K562 (cell line): ENCODE measurements at regions not wholly inside any gene's neighbourhood (a gene's known extent, or its start where the extent isn't known, plus 50 kb on each side); places are given as distances from the start of the nearest gene placed in this dataset.

Source experiments
- ATAC-seq: fragments of 200-7000 bp; cut with Tn5 transposase; 3 replicates; pipeline ENCODE4 v1.9.1; 2020; ENCODE audit warnings: moderate library complexity
- BruUV-seq: library from RNA; stranded (reverse); fragments of 400-500 nt; replicated peaks from 2 replicates; lab custom pipeline; 2021; lab: Mats Ljungman, UMichigan
- CTCF ChIA-PET: fragments of 300-600 bp; formaldehyde crosslinking; extraction: SDS; loops from one replicate; lab custom pipeline; 2021; ENCODE audit warnings: low intra/inter-chr PET ratio; lab: Yijun Ruan, JAX
- POLR2A ChIA-PET: fragments of 300-600, 350-650 bp; sonication (Branson Sonifier 250); formaldehyde crosslinking; extraction: SDS; loops from one replicate; lab custom pipeline; 2021; ENCODE audit warnings: antibody characterized with exemption, inconsistent platforms; lab: Yijun Ruan, JAX
- DNase-seq, 4 experiments: peaks; one replicate each; pipeline versions ENCODE4 v3.0.0 to v3.0.0-alpha.2; 2011 to 2018; ENCODE audit warnings: low spot score in 3 of 4, mixed read lengths in 3 of 4; ENCODE audit errors: extremely low read depth in 1 of 4
- FAIRE-seq: peaks from 2 replicates; lab custom pipeline; 2011; peaks lifted over from hg19 to GRCh38; lab: Jason Lieb, UNC
- H2AFZ ChIP-seq: 2 replicates; pipeline ENCODE4 v1.6.0; 2011; ENCODE audit warnings: low read depth, low read length, control low read depth, inconsistent platforms
- H3K27ac ChIP-seq: fragments of 200-600 bp; 3 replicates; pipeline ENCODE4 v1.8.0; 2011; ENCODE audit warnings: low read depth, mild to moderate bottlenecking, control low read depth, inconsistent platforms, low read length, moderate library complexity, mixed read lengths; ENCODE audit errors: extremely low read depth
- H3K27me3 ChIP-seq, 2 experiments: fragments of 300-600 bp in 1 of 2; 2 replicates in 1 of 2; 3 replicates in 1 of 2; pipeline versions ENCODE4 v1.6.0 to v1.8.0; 2011; ENCODE audit warnings: inconsistent platforms in 2 of 2, low read length in 2 of 2, mild to moderate bottlenecking in 1 of 2, mixed read lengths in 1 of 2, moderate library complexity in 1 of 2; ENCODE audit not compliant: control insufficient read depth in 2 of 2, insufficient read depth in 2 of 2
- H3K36me3 ChIP-seq: fragments of 300-600 bp; 3 replicates; pipeline ENCODE4 v1.8.0; 2011; ENCODE audit warnings: mild to moderate bottlenecking, low read length, inconsistent platforms; ENCODE audit not compliant: control insufficient read depth, insufficient read depth
- H3K4me1 ChIP-seq, 2 experiments: fragments of 200-600 bp in 1 of 2; replicated peaks in 1 of 2; 2 replicates in 1 of 2; 3 replicates in 1 of 2; pipeline versions ENCODE4 v1.5.1 to v1.8.0; 2011; ENCODE audit warnings: inconsistent platforms in 2 of 2, low read length in 2 of 2, mild to moderate bottlenecking in 1 of 2, mixed read lengths in 1 of 2, moderate library complexity in 1 of 2; ENCODE audit not compliant: control insufficient read depth in 2 of 2, insufficient read depth in 2 of 2
- H3K4me2 ChIP-seq: 2 replicates; pipeline ENCODE4 v1.6.1; 2011; ENCODE audit warnings: low read length, control low read depth, inconsistent platforms, mixed read lengths; ENCODE audit not compliant: insufficient read depth
- H3K4me3 ChIP-seq: fragments of 200-600 bp; sonication (generic), shearing (Covaris generic); 2 replicates; pipeline ENCODE4 v1.5.1; 2016; ENCODE audit warnings: control low read depth, inconsistent platforms
- H3K79me2 ChIP-seq: fragments of 200-600 bp; 3 replicates; pipeline ENCODE4 v1.8.0; 2011; ENCODE audit warnings: low read length, inconsistent platforms; ENCODE audit not compliant: control insufficient read depth, insufficient read depth
- H3K9ac ChIP-seq, 2 experiments: 2 replicates each; pipeline versions ENCODE4 v1.6.0 to v1.6.1; 2011; ENCODE audit warnings: low read depth in 2 of 2, low read length in 2 of 2, control low read depth in 1 of 2, inconsistent platforms in 1 of 2, mild to moderate bottlenecking in 1 of 2, mixed read lengths in 1 of 2; ENCODE audit not compliant: insufficient read depth in 1 of 2
- H3K9me1 ChIP-seq: one replicate; pipeline ENCODE4 v1.6.0; 2011; ENCODE audit warnings: inconsistent platforms, mild to moderate bottlenecking, low read length, moderate library complexity; ENCODE audit not compliant: control insufficient read depth, insufficient read depth
- H3K9me3 ChIP-seq: replicated peaks from 2 replicates; pipeline ENCODE4 v1.5.1; 2011; ENCODE audit warnings: low read depth, low read length, inconsistent platforms; ENCODE audit not compliant: control insufficient read depth, insufficient read depth
- H4K20me1 ChIP-seq: replicated peaks from 2 replicates; pipeline ENCODE4 v1.6.1; 2011; ENCODE audit warnings: low read length, inconsistent platforms, mixed read lengths; ENCODE audit not compliant: control insufficient read depth, insufficient read depth
- BHLHE40 ChIP-seq: IDR thresholded peaks from 2 replicates; pipeline ENCODE4 v1.6.1; 2011; ENCODE audit warnings: low read length, improper control_type of control experiment
- HNRNPK ChIP-seq: fragments of 200-400 bp; formaldehyde crosslinking; IDR thresholded peaks from one replicate; pipeline ENCODE4 v1.6.1; 2018; ENCODE audit warnings: mild to moderate bottlenecking, low read depth, low read length; ENCODE audit not compliant: poor library complexity, severe bottlenecking
- NCOA2 ChIP-seq, 2 experiments: fragments of 450-650 bp; IDR thresholded peaks; 2 replicates each; pipeline ENCODE4 v1.6.1; 2018; ENCODE audit warnings: mild to moderate bottlenecking in 2 of 2, moderate library complexity in 1 of 2; ENCODE audit not compliant: partially characterized antibody in 2 of 2
- RBFOX2 ChIP-seq: fragments of 200-400 bp; formaldehyde crosslinking; IDR thresholded peaks from 2 replicates; pipeline ENCODE4 v1.6.1; 2017; ENCODE audit warnings: low read depth, mild to moderate bottlenecking, low read length, moderate library complexity
- SAFB ChIP-seq: fragments of 200-400 bp; formaldehyde crosslinking; IDR thresholded peaks from 2 replicates; pipeline ENCODE4 v1.6.1; 2017; ENCODE audit warnings: low read depth, low read length, borderline replicate concordance
- ZC3H11A ChIP-seq: IDR thresholded peaks from 2 replicates; pipeline ENCODE4 v1.6.1; 2012; ENCODE audit warnings: low read depth, low read length, improper control_type of control experiment
- WGBS: fragments of 100-300 bp; shearing (Covaris generic); methylation state at CpG from one replicate; pipeline ENCODE4 v1.1.6; 2016; ENCODE audit warnings: low coverage, mixed read lengths; ENCODE audit not compliant: insufficient coverage; ENCODE audit errors: missing lambda C conversion rate; 5-methylcytosine and 5-hydroxymethylcytosine counted together
- in situ Hi-C: fragments of 300-500 bp; cut with MboI; formaldehyde crosslinking; loops from 4 replicates; pipeline ENCODE4 v1.15.0; 2018; ENCODE audit warnings: inconsistent platforms, mixed read lengths
- intact Hi-C: fragments of 100-400 bp; cut with micrococcal nuclease; formaldehyde crosslinking; loops from 2 replicates; pipeline ENCODE4 v1.14.2; 2022
- TF ChIP-seq, protein P1 (sequence below), 2 experiments: fragments of 250-450 bp in 1 of 2; fragments of 450-650 bp in 1 of 2; sonication (Bioruptor Pico) in 1 of 2; IDR thresholded peaks; 2 replicates each; pipeline versions ENCODE4 v1.6.1 to v1.8.0; 2016 to 2021; ENCODE audit warnings: mild to moderate bottlenecking in 2 of 2, moderate library complexity in 2 of 2, missing compliant biosample characterization in 1 of 2, missing genetic modification characterization in 1 of 2
- TF ChIP-seq, protein P2 (sequence below): fragments of 450-650 bp; IDR thresholded peaks from 2 replicates; pipeline ENCODE4 v1.6.1; 2016
- TF ChIP-seq, protein P3 (sequence below): sonication (generic); formaldehyde crosslinking; IDR thresholded peaks from 2 replicates; pipeline ENCODE4 v1.9.0; 2022; ENCODE audit warnings: mild to moderate bottlenecking, missing genetic modification reagents
- TF ChIP-seq, protein P4 (sequence below), 2 experiments: fragments of 450-650 bp in 1 of 2; sonication (generic) in 1 of 2; formaldehyde crosslinking in 1 of 2; IDR thresholded peaks; 2 replicates each; pipeline versions ENCODE4 v1.7.1 to v1.9.0; 2016 to 2022; ENCODE audit warnings: inconsistent platforms in 1 of 2, mild to moderate bottlenecking in 1 of 2, missing genetic modification reagents in 1 of 2

DNA sequence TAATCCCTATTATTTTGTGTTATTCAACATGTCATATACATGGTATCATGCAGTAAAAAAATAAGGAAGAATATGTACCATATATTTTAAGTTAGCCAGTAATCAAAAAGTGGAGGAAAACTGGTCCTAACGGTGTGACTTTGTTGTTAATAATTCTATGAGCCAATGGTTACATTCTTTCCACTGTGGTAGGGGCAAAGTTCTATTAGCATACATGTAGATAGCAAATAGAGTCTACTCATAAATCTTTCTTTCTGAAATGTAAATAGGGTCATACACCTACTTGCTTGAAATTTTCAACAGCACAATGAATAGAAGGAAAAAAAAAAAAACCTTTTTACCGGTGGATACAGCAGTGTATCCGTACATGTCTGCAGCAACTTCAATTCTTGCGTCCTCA is 364.8 kb downstream of the RAB38 start:
- BruUV-seq = no TSS peak
- no peak for ATAC-seq
- intact Hi-C loops = no loop called here
- WGBS = 0% methylated on average over 1 of the region's 4 CpGs
- CTCF ChIA-PET = no interaction called here
- Histone ChIP-seq H3K9ac (no peak overlapping the region), H3K9me3 (no peaks in the 10 kb centered on the region), H3K4me1 (no peaks in the 10 kb centered on the region), H3K4me2 (no peak overlapping the region), H3K36me3 (no peaks in the 10 kb centered on the region), H3K4me3 (no peak overlapping the region), H2AFZ (no peak overlapping the region), H3K79me2 (no peaks in the 10 kb centered on the region), H3K27me3 (no peaks in the 10 kb centered on the region), H4K20me1 (no peaks in the 10 kb centered on the region), H3K9me1 (no peaks in the 10 kb centered on the region), H3K27ac (no peak overlapping the region)
- DNase-seq = no peak
- POLR2A ChIA-PET = no interaction called here
- in situ Hi-C loops = no loop called here
- no peak for FAIRE-seq
- TF ChIP-seq, protein P1, sequence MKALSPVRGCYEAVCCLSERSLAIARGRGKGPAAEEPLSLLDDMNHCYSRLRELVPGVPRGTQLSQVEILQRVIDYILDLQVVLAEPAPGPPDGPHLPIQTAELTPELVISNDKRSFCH (CRISPR knock-in tag; IDR thresholded peaks at IDR 0.05) = no peak
- TF ChIP-seq, protein P1 (tag; IDR thresholded peaks at IDR 0.05) = no peak
- TF ChIP-seq, protein P2, sequence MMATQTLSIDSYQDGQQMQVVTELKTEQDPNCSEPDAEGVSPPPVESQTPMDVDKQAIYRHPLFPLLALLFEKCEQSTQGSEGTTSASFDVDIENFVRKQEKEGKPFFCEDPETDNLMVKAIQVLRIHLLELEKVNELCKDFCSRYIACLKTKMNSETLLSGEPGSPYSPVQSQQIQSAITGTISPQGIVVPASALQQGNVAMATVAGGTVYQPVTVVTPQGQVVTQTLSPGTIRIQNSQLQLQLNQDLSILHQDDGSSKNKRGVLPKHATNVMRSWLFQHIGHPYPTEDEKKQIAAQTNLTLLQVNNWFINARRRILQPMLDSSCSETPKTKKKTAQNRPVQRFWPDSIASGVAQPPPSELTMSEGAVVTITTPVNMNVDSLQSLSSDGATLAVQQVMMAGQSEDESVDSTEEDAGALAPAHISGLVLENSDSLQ = no peak
- TF ChIP-seq SAFB (no peak), NCOA2 (IDR thresholded peaks at IDR 0.05; ENCODE audit: partially characterized antibody in 2 of 2) (no peak), HNRNPK (no peak), ZC3H11A (no peak), BHLHE40 (no peak), RBFOX2 (no peak)
- TF ChIP-seq, protein P3, sequence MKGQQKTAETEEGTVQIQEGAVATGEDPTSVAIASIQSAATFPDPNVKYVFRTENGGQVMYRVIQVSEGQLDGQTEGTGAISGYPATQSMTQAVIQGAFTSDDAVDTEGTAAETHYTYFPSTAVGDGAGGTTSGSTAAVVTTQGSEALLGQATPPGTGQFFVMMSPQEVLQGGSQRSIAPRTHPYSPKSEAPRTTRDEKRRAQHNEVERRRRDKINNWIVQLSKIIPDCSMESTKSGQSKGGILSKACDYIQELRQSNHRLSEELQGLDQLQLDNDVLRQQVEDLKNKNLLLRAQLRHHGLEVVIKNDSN (CRISPR knock-in tag) = no peak
- TF ChIP-seq, protein P4, sequence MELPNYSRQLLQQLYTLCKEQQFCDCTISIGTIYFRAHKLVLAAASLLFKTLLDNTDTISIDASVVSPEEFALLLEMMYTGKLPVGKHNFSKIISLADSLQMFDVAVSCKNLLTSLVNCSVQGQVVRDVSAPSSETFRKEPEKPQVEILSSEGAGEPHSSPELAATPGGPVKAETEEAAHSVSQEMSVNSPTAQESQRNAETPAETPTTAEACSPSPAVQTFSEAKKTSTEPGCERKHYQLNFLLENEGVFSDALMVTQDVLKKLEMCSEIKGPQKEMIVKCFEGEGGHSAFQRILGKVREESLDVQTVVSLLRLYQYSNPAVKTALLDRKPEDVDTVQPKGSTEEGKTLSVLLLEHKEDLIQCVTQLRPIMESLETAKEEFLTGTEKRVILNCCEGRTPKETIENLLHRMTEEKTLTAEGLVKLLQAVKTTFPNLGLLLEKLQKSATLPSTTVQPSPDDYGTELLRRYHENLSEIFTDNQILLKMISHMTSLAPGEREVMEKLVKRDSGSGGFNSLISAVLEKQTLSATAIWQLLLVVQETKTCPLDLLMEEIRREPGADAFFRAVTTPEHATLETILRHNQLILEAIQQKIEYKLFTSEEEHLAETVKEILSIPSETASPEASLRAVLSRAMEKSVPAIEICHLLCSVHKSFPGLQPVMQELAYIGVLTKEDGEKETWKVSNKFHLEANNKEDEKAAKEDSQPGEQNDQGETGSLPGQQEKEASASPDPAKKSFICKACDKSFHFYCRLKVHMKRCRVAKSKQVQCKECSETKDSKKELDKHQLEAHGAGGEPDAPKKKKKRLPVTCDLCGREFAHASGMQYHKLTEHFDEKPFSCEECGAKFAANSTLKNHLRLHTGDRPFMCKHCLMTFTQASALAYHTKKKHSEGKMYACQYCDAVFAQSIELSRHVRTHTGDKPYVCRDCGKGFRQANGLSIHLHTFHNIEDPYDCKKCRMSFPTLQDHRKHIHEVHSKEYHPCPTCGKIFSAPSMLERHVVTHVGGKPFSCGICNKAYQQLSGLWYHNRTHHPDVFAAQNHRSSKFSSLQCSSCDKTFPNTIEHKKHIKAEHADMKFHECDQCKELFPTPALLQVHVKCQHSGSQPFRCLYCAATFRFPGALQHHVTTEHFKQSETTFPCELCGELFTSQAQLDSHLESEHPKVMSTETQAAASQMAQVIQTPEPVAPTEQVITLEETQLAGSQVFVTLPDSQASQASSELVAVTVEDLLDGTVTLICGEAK (IDR thresholded peaks at IDR 0.05) = no peak
- TF ChIP-seq, protein P4 (CRISPR knock-in tag; IDR thresholded peaks at IDR 0.05) = no peak
